Liver (tissue), 8 donors: ENCODE measurements at regions not wholly inside any gene's neighbourhood (a gene's known extent, or its start where the extent isn't known, plus 50 kb on each side); places are given as distances from the start of the nearest gene placed in this dataset.

Experiments
- DNase-seq: peaks from one replicate; pipeline ENCODE4 v3.0.0-alpha.2; 2017; ENCODE audit warnings: low spot score
- H3K27ac ChIP-seq, 2 donors: one replicate each; pipeline ENCODE4 v1.7.0; 2013; ENCODE audit warnings: inconsistent platforms in 2 of 2, low read length in 2 of 2, control low read depth in 1 of 2, low read depth in 1 of 2, mild to moderate bottlenecking in 1 of 2
- H3K27me3 ChIP-seq, 4 donors: one replicate each; pipeline versions ENCODE4 v1.6.1 to v1.7.0; 2013; ENCODE audit warnings: low read length in 3 of 4, inconsistent platforms in 1 of 4, mild to moderate bottlenecking in 1 of 4, moderate library complexity in 1 of 4; ENCODE audit not compliant: control insufficient read depth in 4 of 4, insufficient read depth in 4 of 4
- H3K36me3 ChIP-seq, 4 donors: one replicate each; pipeline versions ENCODE4 v1.6.1 to v1.7.0; 2013; ENCODE audit warnings: low read length in 3 of 4, mild to moderate bottlenecking in 3 of 4, low read depth in 1 of 4, moderate library complexity in 1 of 4; ENCODE audit not compliant: control insufficient read depth in 4 of 4, insufficient read depth in 3 of 4
- H3K4me1 ChIP-seq, 4 donors: one replicate each; pipeline versions ENCODE4 v1.6.1 to v1.7.0; 2013; ENCODE audit warnings: low read length in 3 of 4, mild to moderate bottlenecking in 3 of 4, moderate library complexity in 1 of 4; ENCODE audit not compliant: control insufficient read depth in 4 of 4, insufficient read depth in 4 of 4
- H3K4me3 ChIP-seq, 3 donors: one replicate each; pipeline versions ENCODE4 v1.6.1 to v1.7.0; 2013; ENCODE audit warnings: low read length in 3 of 3, control low read depth in 1 of 3, low read depth in 1 of 3, mild to moderate bottlenecking in 1 of 3
- H3K9ac ChIP-seq, 2 donors: one replicate each; pipeline ENCODE4 v1.7.0; 2013; ENCODE audit warnings: low read length in 2 of 2, mild to moderate bottlenecking in 2 of 2, moderate library complexity in 2 of 2, control low read depth in 1 of 2, low read depth in 1 of 2
- H3K9me3 ChIP-seq, 4 donors: one replicate each; pipeline versions ENCODE4 v1.6.1 to v1.7.0; 2013; ENCODE audit warnings: low read length in 3 of 4; ENCODE audit not compliant: control insufficient read depth in 4 of 4
- ATF3 ChIP-seq: IDR thresholded peaks from 2 replicates; pipeline ENCODE4 v1.6.1; 2016; ENCODE audit warnings: antibody characterized with exemption
- CTCF ChIP-seq: fragments of 150-350 bp; IDR thresholded peaks from 2 replicates; pipeline ENCODE4 v1.5.1; 2017; ENCODE audit warnings: improper control_type of control experiment, low read depth, low read length; ENCODE audit not compliant: missing input control
- EGR1 ChIP-seq, 2 donors: IDR thresholded peaks; 2 replicates each; pipeline ENCODE4 v1.6.1; 2016 to 2018; ENCODE audit warnings: antibody characterized with exemption in 2 of 2, low read depth in 2 of 2
- FOXA1 ChIP-seq: IDR thresholded peaks from 2 replicates; pipeline ENCODE4 v1.6.1; 2016; ENCODE audit warnings: antibody characterized with exemption
- FOXA2 ChIP-seq: IDR thresholded peaks from 2 replicates; pipeline ENCODE4 v1.6.1; 2016; ENCODE audit warnings: antibody characterized with exemption
- GABPA ChIP-seq, 2 donors: IDR thresholded peaks in 1 of 2; conservative IDR thresholded peaks in 1 of 2; 2 replicates each; pipeline ENCODE4 v1.6.1; 2016; ENCODE audit warnings: antibody characterized with exemption in 2 of 2, mild to moderate bottlenecking in 1 of 2, moderate library complexity in 1 of 2
- HNF4A ChIP-seq, 2 donors: conservative IDR thresholded peaks; 2 replicates each; pipeline ENCODE4 v1.6.1; 2016; ENCODE audit warnings: antibody characterized with exemption in 2 of 2, mild to moderate bottlenecking in 2 of 2
- HNF4G ChIP-seq: IDR thresholded peaks from 2 replicates; pipeline ENCODE4 v1.6.1; 2016; ENCODE audit warnings: antibody characterized with exemption
- JUND ChIP-seq, 2 donors: IDR thresholded peaks; 2 replicates each; pipeline ENCODE4 v1.6.1; 2016; ENCODE audit warnings: antibody characterized with exemption in 2 of 2
- MAX ChIP-seq: IDR thresholded peaks from 2 replicates; pipeline ENCODE4 v1.6.1; 2016; ENCODE audit warnings: antibody characterized with exemption
- NR2F2 ChIP-seq: IDR thresholded peaks from 2 replicates; pipeline ENCODE4 v1.6.1; 2016; ENCODE audit warnings: antibody characterized with exemption
- RAD21 ChIP-seq, 2 donors: IDR thresholded peaks; 2 replicates each; pipeline ENCODE4 v1.6.1; 2016; ENCODE audit warnings: antibody characterized with exemption in 2 of 2, mild to moderate bottlenecking in 2 of 2
- REST ChIP-seq: IDR thresholded peaks from 2 replicates; pipeline ENCODE4 v1.6.1; 2016; ENCODE audit warnings: antibody characterized with exemption, mild to moderate bottlenecking
- RXRA ChIP-seq, 2 donors: IDR thresholded peaks; 2 replicates each; pipeline ENCODE4 v1.6.1; 2017 to 2018; ENCODE audit warnings: antibody characterized with exemption in 2 of 2, mild to moderate bottlenecking in 1 of 2
- SP1 ChIP-seq: IDR thresholded peaks from 2 replicates; pipeline ENCODE4 v1.6.1; 2018; ENCODE audit warnings: antibody characterized with exemption, mild to moderate bottlenecking
- TAF1 ChIP-seq: conservative IDR thresholded peaks from 2 replicates; pipeline ENCODE4 v1.6.1; 2016; ENCODE audit warnings: antibody characterized with exemption, mild to moderate bottlenecking
- YY1 ChIP-seq: IDR thresholded peaks from 2 replicates; pipeline ENCODE4 v1.6.1; 2016; ENCODE audit warnings: antibody characterized with exemption, mild to moderate bottlenecking
- ZBTB33 ChIP-seq: IDR thresholded peaks from 2 replicates; pipeline ENCODE4 v1.6.1; 2016; ENCODE audit warnings: antibody characterized with exemption
- WGBS: extraction: QIAGEN DNeasy Blood & Tissue Kit; methylation state at CpG from one replicate; pipeline ENCODE4 v1.1.7; 2013; 5-methylcytosine and 5-hydroxymethylcytosine counted together
- donor health status: healthy.
- donor health status: healthy.
- donor health status: healthy.
- donor health status: healthy.
- donor health status: healthy.

- TF ChIP-seq RAD21 (IDR thresholded peaks at IDR 0.05) (no peak), YY1 (no peak), SP1 (no peak), FOXA2 (no peak), HNF4G (no peak), REST (no peak), JUND (IDR thresholded peaks at IDR 0.05) (no peak), NR2F2 (no peak), ZBTB33 (no peak), RXRA (IDR thresholded peaks at IDR 0.05) (no peak), CTCF (no peak), HNF4A (conservative IDR thresholded peaks at IDR 0.05) (no peak), FOXA1 (no peak), TAF1 (no peak), GABPA (IDR thresholded peaks at IDR 0.05 in 1 of 2, conservative IDR thresholded peaks at IDR 0.05 in 1 of 2) (no peak), EGR1 (IDR thresholded peaks at IDR 0.05; ENCODE audit: low read depth in 2 of 2) (no peak), ATF3 (no peak), MAX (no peak)
- DNase-seq, result no peak
- Histone ChIP-seq H3K4me3 (no peak overlapping the region), H3K36me3 (no peaks in the 10 kb centered on the region), H3K27me3 (no peaks in the 10 kb centered on the region), H3K9me3 (no peaks in the 10 kb centered on the region), H3K27ac (no peak overlapping the region), H3K4me1 (no peaks in the 10 kb centered on the region), H3K9ac (no peak overlapping the region)
- WGBS, result 93% methylated on average over 3 of the region's 3 CpGs
These were observed 416.4 kb upstream of the PROX1 start for GRCh38 chr1:213571419-213571818.

- H3K27me3 ChIP-seq, result no peaks in the 10 kb centered on the region
- 93% methylated on average over 8 of the region's 8 CpGs for WGBS
- H3K4me1 ChIP-seq, result no peaks in the 10 kb centered on the region
- no peak for DNase-seq
- H3K4me3 ChIP-seq, result no peak overlapping the region
- H3K9me3 ChIP-seq, result no peaks in the 10 kb centered on the region
- no peak overlapping the region for H3K27ac ChIP-seq
- no peaks in the 10 kb centered on the region for H3K36me3 ChIP-seq
- no peak overlapping the region for H3K9ac ChIP-seq
- TF ChIP-seq FOXA1 (no peak), EGR1 (IDR thresholded peaks at IDR 0.05; ENCODE audit: low read depth in 2 of 2) (no peak), MAX (no peak), ATF3 (no peak), ZBTB33 (no peak), CTCF (no peak), TAF1 (no peak), SP1 (no peak), RAD21 (IDR thresholded peaks at IDR 0.05) (no peak), JUND (IDR thresholded peaks at IDR 0.05) (no peak), HNF4A (conservative IDR thresholded peaks at IDR 0.05) (no peak), NR2F2 (no peak), RXRA (IDR thresholded peaks at IDR 0.05) (no peak), FOXA2 (no peak), YY1 (no peak), GABPA (IDR thresholded peaks at IDR 0.05 in 1 of 2, conservative IDR thresholded peaks at IDR 0.05 in 1 of 2) (no peak)
These were observed 415.9 kb upstream of the PROX1 start for GRCh38 chr1:213571843-213572242.
